Erythroblast (primary cell): ENCODE measurements at regions not wholly inside any gene's neighbourhood (a gene's known extent, or its start where the extent isn't known, plus 50 kb on each side); places are given as distances from the start of the nearest gene placed in this dataset.

Experiments
- DNase-seq, 2 experiments: peaks; one replicate each; lab custom pipeline; 2025; lab: John Stamatoyannopoulos, UW
- GATA1 ChIP-seq: IDR thresholded peaks from 2 replicates; pipeline ENCODE4 v1.6.1; 2011; ENCODE audit warnings: low read depth, mild to moderate bottlenecking, control low read depth, low read length, moderate library complexity
- POLR2A ChIP-seq: IDR thresholded peaks from 2 replicates; pipeline ENCODE4 v1.6.1; 2011; ENCODE audit warnings: mild to moderate bottlenecking, low read length

DNA sequence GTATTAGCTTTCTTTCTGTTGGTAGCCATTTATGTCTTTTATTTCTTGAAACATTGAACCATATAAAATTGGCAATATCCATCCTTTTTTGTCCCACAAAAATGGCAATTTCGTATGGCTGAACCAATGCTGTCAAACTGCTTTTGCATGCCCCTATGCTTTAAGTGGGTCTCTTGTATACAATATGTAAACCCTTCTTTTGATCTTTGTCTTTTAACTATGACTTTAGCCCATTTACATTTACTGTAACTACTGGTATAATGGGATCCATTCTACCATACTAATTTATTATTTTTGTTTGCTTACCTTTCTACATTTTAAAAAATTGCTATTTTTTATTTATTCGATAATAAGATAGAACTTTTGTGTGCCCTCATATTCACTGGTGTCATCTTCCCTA, 93.4 kb downstream of the TENT4A start:
- TF ChIP-seq GATA1, result no peak

GRCh38 chr5:6808462-6808861, 95.2 kb downstream of the TENT4A start:
- DNase-seq, result no peak
- TF ChIP-seq POLR2A (no peak), GATA1 (no peak)

More for the DNA sequence above, 93.4 kb downstream of the TENT4A start:
- no peak for DNase-seq

DNA sequence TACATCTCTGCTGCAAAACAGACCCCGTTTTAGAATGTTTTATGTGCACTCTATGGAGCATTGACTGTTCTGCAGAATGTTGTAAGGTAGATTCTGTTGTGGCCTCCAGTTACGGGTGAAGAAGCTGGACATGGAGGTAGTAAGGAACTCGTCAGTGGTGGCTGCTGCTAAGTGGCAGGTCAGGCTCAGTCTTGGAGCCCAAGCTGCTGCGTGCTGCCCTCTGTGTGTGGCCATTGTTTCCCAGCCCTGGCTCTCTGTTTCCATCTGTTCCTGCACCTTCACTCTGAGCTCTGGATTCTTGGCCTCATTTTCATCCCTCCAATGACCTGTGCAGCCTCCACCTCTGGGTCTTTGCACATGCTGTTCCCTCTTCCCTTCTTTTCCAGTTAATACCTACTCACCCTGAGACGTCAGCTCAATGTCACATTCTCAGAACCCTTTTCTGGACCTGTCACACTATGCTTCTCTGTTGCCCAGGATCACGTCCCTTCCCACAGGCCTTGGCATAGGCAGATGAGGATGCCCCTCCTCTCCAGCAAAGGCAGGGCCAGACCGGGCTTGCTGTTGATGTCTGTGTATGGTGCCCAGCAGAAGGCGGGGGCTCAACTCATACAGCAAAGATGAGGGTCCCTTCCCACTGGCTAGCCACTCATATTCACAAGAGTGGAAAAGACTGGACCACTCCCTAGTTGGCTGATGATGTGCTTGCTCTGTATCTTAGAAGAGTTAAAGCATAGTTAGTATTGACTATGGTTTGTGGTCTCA, 97.6 kb downstream of the TENT4A start:
- no peak for DNase-seq
- TF ChIP-seq POLR2A (no peak), GATA1 (no peak)

DNA sequence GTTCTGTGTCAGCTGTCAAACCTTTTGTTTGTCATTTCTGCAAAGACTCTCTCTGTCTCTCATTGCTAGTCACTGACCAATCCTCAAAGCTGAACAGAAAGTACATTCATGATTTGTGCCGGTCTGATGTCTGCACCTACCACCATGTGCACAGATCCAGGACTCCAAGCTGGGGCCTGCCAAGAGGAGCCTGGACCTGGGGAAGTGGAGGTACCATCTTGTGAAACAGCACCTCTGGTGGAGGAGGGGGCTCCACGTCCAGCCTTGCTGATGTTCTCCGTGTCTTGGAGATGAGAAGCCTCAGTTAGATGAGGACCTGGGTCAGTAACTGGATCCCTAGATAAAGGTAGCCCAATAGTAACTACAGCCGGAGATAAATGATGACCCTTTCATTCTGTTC, 98.9 kb downstream of the TENT4A start:
- DNase-seq, result no peak
- TF ChIP-seq POLR2A, result no peak
- TF ChIP-seq GATA1, result no peak

DNA sequence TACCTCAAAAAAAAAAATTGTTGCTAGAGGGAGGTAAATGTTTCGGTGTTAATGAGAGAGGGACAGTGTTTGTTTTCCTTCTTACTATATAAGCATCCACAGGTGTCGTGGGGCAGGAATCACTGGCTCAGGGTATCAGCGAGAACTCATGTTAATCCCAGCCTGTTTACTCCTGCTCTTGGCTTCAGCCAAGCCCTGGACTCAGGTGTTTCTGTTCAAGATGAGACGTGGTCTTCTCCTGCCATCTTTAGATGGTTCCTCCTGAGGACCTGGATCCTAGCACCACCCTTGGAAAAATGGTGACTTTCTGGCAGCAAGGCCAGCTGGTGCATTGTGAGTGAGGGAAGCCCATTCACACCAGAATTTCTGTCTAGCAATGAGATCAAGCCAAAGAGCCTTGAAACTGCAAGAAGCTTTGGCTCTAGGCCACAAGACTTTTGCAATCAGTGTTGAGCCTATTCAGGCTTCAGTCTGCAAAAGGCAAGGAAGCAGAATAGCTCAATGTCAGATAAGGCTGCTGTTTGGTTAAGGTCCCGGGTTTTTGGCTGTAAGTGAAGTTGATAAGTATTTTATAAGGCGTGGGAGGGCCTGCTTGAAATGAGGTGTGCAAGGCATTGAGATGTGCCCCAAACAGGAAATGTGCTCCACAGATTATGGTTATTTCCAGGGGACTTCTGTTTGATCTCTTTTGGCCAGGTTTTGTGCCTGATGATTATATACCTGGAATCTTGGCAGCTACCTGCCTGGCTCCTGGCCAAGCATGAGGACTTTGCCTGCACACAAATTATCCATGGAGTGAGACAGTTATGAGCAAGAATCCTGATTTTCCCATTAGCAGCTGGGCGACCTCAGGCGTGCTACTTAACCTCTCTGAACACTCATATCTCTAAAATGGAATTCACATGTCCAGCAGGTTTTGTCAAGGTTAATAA, 99.8 kb downstream of the TENT4A start:
- DNase-seq, result no peak
- TF ChIP-seq GATA1 (no peak), POLR2A (no peak)

DNA sequence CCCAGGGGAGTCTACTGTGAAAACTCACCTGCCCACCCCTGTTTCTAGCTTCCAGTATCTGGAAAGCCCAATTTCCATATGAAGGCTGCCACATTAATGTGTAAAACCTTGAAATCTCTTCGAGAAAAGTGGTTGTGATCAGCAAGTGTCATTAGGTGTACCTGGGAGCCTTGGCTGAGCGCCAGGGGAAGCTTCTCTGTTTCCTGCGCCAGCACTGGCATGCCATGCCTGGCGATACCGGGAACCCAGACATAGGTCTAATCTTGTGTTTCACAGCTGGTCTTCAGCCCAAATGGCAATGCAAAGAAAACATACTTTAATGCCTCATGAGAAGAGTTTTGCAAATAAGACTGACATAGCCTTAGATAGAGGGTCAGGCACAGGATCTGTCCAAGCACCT, 101.6 kb downstream of the TENT4A start:
- TF ChIP-seq GATA1 (no peak), POLR2A (no peak)
- no peak for DNase-seq

DNA sequence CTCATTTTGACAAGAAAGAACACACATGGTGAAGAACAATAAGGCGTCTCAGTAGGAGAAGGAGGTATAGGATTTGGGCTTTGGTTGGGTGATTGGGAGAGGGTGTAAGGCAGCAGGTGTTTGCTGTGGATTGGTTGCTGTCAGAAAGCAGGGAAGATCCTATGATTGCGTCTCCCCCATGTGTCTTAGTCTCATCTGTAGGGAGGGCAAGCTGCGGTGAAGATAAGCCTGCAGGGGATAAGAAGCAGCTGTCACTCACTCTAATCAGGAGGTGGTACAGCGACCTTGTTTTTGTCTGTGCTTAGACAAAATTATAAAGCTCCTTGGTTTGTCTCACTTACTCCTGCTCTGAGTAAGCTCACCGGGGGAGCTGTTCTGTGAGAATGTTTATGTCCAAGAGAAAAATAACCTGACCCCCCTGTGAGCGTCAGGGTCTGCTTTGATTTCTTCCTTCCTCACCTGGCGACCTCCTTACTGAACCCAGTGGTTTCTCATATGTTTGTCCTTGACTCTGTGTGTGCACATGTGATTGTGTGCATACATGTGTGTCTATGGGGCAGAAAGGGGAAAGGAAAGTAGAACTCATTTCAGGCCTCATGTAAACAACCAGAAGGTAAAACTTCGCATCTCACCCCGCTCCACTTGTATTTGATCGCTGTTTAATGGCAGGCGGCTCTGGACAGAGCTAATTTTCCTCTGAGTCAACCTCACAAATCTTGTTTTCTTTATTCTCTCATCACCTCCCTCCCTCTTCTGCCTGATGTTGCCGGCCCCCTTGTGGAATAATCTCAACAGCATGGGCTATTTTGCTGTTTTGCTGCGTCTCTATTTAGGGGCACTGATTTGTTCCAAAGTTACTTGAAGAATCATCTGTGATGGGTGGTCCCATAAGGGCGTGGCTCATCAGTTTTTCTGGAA, 105.6 kb downstream of the TENT4A start:
- no peak for DNase-seq

DNA sequence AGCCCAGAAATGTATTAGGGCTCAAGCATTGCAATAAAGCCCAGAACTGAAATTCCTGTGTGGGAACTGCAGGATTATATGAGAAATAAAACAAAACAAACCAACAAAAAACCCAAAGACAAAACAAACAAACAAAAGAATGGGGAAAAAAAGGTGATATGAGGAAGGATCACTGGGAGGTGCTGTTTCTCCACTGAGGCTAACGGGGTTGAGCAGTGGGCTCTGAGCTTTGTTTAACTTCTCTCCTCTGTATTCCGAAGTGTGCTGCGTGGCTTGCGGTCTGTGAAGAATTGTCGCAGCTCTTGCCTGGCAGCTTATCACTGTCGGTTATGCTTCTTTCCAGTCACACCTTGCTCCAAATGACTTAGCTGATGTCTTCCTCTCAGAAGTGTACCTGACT, 106.3 kb downstream of the TENT4A start:
- no peak for DNase-seq
- TF ChIP-seq GATA1, result no peak
- TF ChIP-seq POLR2A, result no peak

More for the DNA sequence above, 105.6 kb downstream of the TENT4A start:
- TF ChIP-seq GATA1, result no peak
- TF ChIP-seq POLR2A, result no peak

DNA sequence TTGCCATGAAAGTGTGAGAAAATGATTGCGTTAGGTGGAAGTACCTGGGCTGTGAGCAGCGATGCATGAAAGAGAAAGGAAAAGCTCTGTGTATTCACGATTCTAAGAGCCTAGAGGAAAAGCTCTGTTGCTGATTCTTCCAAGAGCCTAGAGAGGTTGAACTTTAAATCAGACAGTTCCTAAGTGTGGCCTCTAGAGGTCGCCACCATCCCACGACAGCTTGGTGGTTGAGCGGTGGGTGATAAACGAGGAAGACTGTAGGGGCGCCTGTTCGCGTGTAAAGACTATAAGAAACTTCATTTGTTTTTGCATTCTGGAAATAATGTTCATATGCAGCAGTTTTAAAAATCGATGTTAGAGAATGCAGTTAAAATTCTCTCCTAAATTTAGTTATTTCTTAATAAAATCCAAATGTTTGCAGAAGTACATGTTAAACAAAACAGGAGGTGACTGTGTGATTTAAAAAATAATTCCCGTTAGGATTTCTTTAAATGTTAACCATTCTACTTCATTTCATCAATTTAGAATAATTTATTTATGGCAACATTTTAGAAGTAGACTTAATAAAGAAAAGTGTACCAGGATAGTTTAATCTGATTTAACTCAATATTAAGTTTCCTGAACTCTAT, 107.7 kb downstream of the TENT4A start:
- DNase-seq, result peak; percentile 60 to 63
- TF ChIP-seq POLR2A, result no peak
- no peak for TF ChIP-seq GATA1

- no peak for DNase-seq
- no peak for TF ChIP-seq GATA1
- no peak for TF ChIP-seq POLR2A
These were observed 108.8 kb downstream of the TENT4A start for GRCh38 chr5:6822068-6822467.

- DNase-seq, result no peak
- no peak for TF ChIP-seq GATA1
- TF ChIP-seq POLR2A, result no peak
These were observed 109.5 kb downstream of the TENT4A start for GRCh38 chr5:6822556-6823343.

DNA sequence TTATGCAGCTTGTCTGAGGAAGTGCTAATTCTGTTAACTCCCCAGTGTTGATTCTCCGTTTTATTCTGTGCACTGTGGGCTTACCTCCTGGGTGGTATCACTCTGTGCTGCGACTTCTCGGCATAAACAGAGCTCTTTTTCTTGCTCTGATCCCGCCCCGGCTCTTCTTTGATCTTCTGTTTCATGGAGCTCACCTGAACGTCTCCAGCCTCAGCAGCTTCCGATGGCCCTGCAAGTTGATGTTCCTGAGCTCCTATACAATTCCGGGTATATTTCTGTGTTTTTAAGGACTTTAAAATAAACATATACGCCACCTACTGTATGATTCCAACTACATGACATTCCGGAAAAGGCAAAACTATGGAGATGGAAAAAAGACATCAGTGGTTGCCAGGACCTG, 110.8 kb downstream of the TENT4A start:
- TF ChIP-seq GATA1 (no peak), POLR2A (no peak)
- no peak for DNase-seq

GRCh38 chr5:6825678-6826244, 112.5 kb downstream of the TENT4A start:
- no peak for DNase-seq
- TF ChIP-seq POLR2A, result no peak
- no peak for TF ChIP-seq GATA1
